GM23338 (cell line): ENCODE measurements at regions not wholly inside any gene's neighbourhood (a gene's known extent, or its start where the extent isn't known, plus 50 kb on each side); places are given as distances from the start of the nearest gene placed in this dataset.

ENCODE experiments used
- CREB1 ChIP-seq: fragments of 250-450 bp; sonication (Bioruptor Pico); IDR thresholded peaks from 2 replicates; pipeline ENCODE4 v1.5.0; 2020; ENCODE audit warnings: low read depth, mild to moderate bottlenecking, moderate library complexity
- CTCF ChIP-seq, 2 experiments: fragments of 200-600 bp in 1 of 2; sonication (generic) in 1 of 2; conservative IDR thresholded peaks; 2 replicates each; pipeline versions ENCODE4 v1.5.1 to v1.6.1; 2016 to 2017; ENCODE audit warnings: antibody characterized with exemption in 2 of 2, low read depth in 2 of 2, mild to moderate bottlenecking in 2 of 2, moderate library complexity in 1 of 2
- ETS1 ChIP-seq: IDR thresholded peaks from 2 replicates; pipeline ENCODE4 v1.6.1; 2016; ENCODE audit warnings: antibody characterized with exemption
- EZH2 ChIP-seq: fragments of 200-600 bp; sonication (generic); IDR thresholded peaks from one replicate; pipeline ENCODE4 v1.8.0; 2017; ENCODE audit warnings: antibody characterized with exemption, mild to moderate bottlenecking, low read depth; ENCODE audit not compliant: unreplicated experiment
- EZH2phosphoT487 ChIP-seq: fragments of 200-600 bp; sonication (generic); IDR thresholded peaks from one replicate; pipeline ENCODE4 v1.8.1; 2018; ENCODE audit warnings: antibody characterized with exemption; ENCODE audit not compliant: unreplicated experiment
- POLR2AphosphoS5 ChIP-seq: IDR thresholded peaks from 2 replicates; pipeline ENCODE4 v1.6.1; 2016; ENCODE audit warnings: antibody characterized with exemption, low read depth
- REST ChIP-seq: IDR thresholded peaks from one replicate; pipeline ENCODE4 v1.6.1; 2018; ENCODE audit warnings: antibody characterized with exemption; ENCODE audit not compliant: unreplicated experiment
- STAT1 ChIP-seq: IDR thresholded peaks from one replicate; pipeline ENCODE4 v1.6.1; 2016; ENCODE audit warnings: antibody characterized with exemption; ENCODE audit not compliant: unreplicated experiment
- ZNF114 ChIP-seq: fragments of 250-450 bp; sonication (Bioruptor Pico); IDR thresholded peaks from 2 replicates; pipeline ENCODE4 v1.5.0; 2020; ENCODE audit warnings: mild to moderate bottlenecking, moderate library complexity

GRCh38 chr15:38620098-38620497 lies 55.5 kb upstream of the RASGRP1 start:
- TF ChIP-seq CTCF (conservative IDR thresholded peaks at IDR 0.05; ENCODE audit: low read depth in 2 of 2) (no peak), CREB1 (CRISPR knock-in tag) (no peak), EZH2 (no peak), REST (no peak), POLR2AphosphoS5 (no peak), EZH2phosphoT487 (no peak), STAT1 (no peak), ZNF114 (CRISPR knock-in tag) (no peak), ETS1 (no peak)
